Right renal pelvis (tissue), 4 donors: ENCODE measurements at regions not wholly inside any gene's neighbourhood (a gene's known extent, or its start where the extent isn't known, plus 50 kb on each side); places are given as distances from the start of the nearest gene placed in this dataset.
"Not testable (repeated sequence)": the region's sequence is repeated elsewhere in the genome, so short reads cannot be mapped to it uniquely, and the experiment has no call there.

Experiments
- DNase-seq, 4 donors: peaks; one replicate each; pipeline ENCODE4 v3.0.0-alpha.2; 2013; ENCODE audit warnings: low read depth in 4 of 4, low spot score in 3 of 4, missing footprints in 1 of 4

DNA sequence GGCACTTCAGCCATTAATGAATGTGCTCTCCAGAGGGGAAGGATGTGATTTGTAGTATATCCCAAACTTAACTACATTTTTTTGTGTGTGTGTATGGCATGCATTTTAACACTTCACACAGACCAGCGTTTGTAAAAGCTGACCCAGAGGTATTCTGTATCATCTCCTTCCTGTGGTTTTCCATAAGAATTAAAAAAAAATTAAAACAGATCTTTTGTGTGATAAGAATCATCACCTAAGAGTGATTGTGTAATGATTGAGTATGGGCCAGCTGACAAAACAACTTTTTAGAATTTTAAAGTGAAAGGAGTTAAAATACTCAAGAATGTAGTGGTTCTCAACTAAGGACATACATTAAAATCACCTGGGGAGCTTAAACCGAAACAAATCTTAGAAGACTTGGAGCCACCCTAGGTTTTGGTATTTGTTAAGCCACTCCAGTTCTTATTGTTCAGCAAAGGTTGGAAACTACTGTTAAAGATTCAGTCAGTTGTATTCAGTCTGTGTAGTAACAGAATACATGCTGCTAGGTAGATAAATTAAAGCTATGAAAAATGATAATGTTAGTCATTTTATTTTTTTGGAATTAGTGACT, 120.1 kb downstream of the HAUS1 start:
- DNase-seq: no peak

GRCh38 chr18:46226461-46226860, 122.3 kb downstream of the HAUS1 start:
- no peak for DNase-seq

DNA sequence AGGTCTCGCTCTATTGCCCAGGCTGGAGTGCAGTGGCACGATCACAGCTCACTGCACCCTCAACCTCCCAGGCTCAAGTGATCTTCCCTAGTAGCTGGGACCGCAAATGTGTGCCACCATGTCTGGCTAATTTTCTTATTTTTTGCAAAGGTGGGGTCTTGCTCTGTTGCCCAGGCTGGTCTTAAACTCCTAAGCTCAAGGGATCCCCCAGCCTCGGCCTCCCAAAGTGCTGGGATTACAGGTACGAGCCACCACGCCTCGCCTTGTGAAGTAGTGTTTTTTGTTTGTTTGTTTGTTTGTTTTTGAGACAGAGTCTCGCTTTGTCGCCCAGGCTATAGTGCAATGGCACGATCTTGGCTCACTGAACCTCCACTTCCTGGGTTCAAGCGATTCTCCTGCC, 125.5 kb downstream of the HAUS1 start:
- not testable (repeated sequence) for DNase-seq

DNA sequence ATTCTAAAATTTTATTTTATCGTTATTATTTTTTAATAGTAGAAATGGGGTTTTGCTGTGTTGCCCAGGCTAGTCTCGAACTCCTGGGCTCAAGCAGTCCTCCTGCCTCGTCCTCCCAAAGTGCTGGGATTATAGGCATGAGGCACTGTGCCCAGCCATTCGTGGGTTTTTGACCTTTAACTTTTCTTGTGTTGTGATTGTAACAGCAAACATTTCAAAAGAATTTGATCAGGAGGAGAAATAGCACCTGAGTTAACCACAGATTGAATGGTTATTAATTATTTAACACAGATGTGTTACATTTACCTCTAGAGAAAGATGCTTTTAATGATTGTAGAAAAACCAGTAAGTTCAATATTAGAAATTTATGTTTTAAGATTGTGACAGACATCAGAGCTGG, 132.0 kb downstream of the HAUS1 start:
- no peak for DNase-seq

DNA sequence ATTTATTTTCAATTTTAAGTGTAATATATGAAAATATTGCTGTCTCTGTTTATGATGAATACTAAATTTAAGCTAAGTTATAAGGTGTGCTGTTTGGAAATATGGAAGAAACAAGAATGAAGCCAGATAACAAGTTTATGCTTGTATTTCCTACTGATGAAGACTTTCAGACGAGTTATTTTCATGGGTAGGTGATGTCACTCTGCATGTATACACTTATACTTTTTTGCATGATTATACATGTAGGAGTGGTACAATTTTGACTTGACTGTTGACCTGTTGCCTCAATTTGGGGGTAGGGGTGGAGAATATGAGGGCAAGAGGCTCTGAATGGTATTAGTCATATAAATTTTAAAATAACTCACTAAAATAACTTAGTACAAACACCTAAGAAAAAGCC, 133.7 kb downstream of the HAUS1 start:
- no peak for DNase-seq

DNA sequence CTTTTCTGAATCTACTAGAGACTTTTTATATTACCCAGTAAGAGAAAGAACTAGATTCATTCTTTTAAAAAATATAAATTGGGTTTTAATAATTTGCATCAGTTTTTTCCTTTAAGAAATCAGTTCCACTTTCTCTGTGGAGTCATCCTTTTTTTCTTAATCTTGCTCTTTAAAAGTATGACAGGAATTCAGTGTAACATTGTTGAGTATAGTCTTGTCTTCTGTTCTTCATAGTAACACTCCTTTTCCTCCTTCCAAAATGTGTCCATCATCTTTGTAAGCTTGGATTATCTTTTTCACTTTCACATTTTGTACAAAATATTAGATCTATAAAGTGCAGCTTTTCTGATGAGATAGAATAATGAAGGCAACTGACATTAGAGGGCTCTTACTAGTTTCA, 135.4 kb downstream of the HAUS1 start:
- DNase-seq: no peak

- DNase-seq: no peak
Measured at GRCh38 chr18:46239998-46240397, 135.8 kb downstream of the HAUS1 start.

GRCh38 chr18:46241393-46241792, 137.2 kb downstream of the HAUS1 start:
- DNase-seq: not testable (repeated sequence)

GRCh38 chr18:46242183-46242582, 138.0 kb downstream of the HAUS1 start:
- DNase-seq: no peak

DNA sequence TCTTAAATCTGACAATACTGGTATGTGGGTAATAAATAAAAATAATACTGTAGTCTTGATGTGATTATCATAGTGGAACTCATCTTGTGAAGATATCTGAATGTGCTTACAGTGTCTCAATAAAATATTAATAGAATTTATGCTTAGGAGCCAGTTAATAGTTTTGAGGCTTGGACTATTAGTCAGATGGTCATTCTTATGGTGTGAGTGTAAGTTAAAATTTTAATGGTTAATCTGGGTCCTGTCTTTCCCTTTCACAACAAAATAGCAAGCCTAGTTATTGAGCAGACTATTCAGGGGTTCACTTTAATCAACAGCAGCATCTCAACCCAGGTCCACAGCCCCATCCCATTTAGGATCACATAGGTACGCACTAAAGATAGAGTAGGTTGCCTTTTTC, 138.9 kb downstream of the HAUS1 start:
- no peak for DNase-seq

DNA sequence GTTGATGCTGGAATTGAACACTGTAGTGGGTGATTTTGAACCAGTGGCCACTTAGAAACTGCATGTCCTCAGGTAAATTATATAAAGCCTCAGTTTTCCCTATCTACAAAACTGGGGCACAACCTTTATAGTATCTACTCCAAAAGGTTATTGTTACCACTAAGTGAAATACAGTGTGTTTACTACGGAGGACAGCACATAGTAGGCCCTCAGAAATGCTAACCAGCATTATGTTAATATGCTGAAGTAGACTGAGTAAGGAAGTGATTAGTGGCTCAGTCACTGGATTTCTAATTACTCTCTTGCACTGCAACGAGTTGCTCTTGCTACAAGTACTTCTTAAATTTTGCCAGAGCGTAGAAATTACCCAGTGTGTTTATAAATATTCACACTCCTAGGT, 139.5 kb downstream of the HAUS1 start:
- DNase-seq: no peak

- no peak for DNase-seq
Measured at GRCh38 chr18:46246101-46246500, 141.9 kb downstream of the HAUS1 start.

GRCh38 chr18:46247942-46248341, 143.8 kb downstream of the HAUS1 start:
- no peak for DNase-seq

GRCh38 chr18:46250084-46250811, 146.1 kb downstream of the HAUS1 start:
- peak; percentile 37 to 57 (median 46) for DNase-seq

DNA sequence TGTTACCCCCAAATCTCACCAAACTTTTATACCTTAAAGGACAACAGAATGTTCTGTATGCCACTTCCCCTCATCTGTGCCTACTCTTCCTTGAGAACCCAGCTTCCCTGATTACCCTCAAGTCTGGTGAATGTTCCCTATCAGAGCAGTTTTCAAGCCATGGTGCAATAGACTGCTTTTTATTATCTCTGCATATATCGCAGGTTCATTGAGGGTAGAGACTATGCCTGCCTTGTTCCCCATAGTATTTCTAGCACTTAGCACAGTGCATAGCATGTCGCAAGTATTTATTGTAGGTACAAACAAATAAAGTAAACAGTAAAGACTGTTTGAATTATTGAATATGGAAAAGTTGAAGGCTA, 146.6 kb downstream of the HAUS1 start:
- DNase-seq: no peak

- DNase-seq: no peak
Measured at GRCh38 chr18:46252759-46253158, 148.6 kb downstream of the HAUS1 start.

- DNase-seq: no peak
Measured at GRCh38 chr18:46253498-46253897, 149.3 kb downstream of the HAUS1 start.

GRCh38 chr18:46256078-46256477, 151.9 kb downstream of the HAUS1 start:
- no peak for DNase-seq

DNA sequence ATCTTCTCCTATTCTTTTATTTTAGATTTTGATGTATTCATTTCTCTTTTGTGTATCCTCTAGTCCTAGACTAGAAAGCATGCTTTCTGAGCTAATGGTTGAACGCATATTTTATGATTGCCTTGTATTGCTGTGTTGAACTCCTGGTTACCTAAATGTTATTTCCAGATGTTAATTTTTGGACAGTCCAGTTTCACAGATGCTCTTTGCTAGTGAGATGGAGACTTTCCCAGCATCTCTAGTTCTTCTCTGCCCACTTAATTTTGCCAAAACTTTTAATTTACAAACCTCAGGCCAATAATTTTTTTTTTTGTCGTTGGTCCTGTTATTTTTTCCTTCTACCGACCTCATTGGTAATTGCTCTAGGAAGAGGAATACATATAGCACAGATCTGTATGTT, 153.2 kb downstream of the HAUS1 start:
- no peak for DNase-seq

GRCh38 chr18:46260016-46260878, 156.1 kb downstream of the HAUS1 start:
- DNase-seq: no peak

GRCh38 chr18:46260879-46261143, 156.6 kb downstream of the HAUS1 start:
- DNase-seq: no peak

GRCh38 chr18:46261799-46262198, 157.6 kb downstream of the HAUS1 start:
- DNase-seq: no peak
